ENCODE measurements at regions not wholly inside any gene's neighbourhood (a gene's known extent, or its start where the extent isn't known, plus 50 kb on each side); places are given as distances from the start of the nearest gene placed in this dataset.
"Not testable (repeated sequence)": the region's sequence is repeated elsewhere in the genome, so short reads cannot be mapped to it uniquely, and the experiment has no call there.

DNA sequence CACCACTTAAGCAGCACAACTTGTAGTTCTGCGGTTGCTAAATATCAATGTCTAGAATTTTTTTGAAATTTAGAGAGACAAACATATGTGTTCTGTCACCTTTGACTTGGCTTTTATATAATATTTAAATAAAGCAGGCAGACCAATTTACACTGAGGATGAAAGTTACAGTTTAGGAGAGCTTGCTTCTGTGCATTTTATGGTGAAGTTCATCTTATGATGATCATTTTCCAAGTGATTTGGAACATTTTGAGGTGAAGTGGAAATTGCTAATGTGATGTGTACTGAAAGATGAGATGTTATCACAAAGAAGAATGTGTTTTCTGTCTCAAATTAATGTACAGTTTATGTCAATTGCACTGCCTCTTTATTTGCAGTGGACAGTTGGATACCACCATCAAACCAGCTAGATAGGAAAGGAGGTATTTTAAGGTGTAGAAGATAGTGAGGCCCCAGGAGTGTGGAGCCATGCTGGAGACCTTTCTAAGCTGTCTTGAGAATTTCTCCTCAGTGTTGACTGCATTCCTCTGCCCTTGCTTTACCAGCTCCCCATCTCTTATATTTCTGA, 461.9 kb downstream of the UTRN start:
- no peak for DNase-seq (ENCODE audit: extremely low read depth in 1 of 2, low read depth in 1 of 2)

DNA sequence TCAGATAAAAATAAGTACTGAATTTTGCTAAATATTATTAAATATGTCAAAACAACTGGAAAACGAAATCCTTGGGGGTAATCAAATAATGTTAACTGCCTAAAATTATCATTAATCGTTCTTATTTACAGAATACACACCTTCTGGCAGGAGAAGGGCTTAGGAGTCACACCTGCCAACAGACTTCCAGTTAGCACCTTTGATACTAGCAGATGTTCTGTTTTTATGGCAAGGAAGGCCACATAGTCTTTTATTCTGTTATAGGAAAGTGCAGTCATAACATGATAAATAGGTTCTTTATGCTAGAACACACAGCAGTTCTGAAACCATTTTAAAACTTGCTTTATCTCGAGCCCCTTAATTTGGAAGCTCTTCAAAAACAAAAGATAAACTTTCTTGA, 464.1 kb downstream of the UTRN start:
- DNase-seq (ENCODE audit: extremely low read depth in 1 of 2, low read depth in 1 of 2): no peak

DNA sequence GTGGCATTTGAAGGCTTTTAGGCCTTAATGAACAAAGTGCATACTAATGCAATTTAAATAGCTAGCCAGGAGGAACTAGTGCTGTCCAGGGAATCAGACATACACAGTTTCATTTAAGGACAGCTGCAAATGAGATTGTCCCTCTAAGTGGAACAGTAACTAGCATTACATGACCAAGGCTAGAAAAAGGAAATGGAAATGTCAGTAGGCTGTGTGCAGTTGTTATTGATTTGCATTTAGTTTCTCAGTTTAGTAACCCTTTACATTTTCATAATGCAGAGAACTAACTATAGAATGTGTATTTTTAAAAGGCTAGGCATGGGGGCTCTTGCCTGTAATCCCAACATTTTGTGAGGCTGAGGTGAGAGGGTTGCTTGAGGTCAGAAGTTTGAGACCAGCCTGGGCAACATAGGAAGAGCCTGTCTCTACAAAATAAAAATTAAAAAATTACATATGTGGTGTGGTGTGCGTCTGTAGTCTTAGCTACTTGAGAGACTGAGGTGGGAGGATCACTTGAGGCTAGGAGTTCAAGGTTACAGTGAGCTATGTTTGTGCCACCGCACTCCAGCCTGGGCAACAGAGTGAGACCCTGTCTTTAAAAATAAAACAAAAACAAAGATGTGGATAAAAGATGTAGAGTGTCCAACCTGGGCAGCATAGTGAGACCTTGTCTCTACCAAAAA, 468.0 kb downstream of the UTRN start:
- DNase-seq (ENCODE audit: extremely low read depth in 1 of 2, low read depth in 1 of 2): no peak

DNA sequence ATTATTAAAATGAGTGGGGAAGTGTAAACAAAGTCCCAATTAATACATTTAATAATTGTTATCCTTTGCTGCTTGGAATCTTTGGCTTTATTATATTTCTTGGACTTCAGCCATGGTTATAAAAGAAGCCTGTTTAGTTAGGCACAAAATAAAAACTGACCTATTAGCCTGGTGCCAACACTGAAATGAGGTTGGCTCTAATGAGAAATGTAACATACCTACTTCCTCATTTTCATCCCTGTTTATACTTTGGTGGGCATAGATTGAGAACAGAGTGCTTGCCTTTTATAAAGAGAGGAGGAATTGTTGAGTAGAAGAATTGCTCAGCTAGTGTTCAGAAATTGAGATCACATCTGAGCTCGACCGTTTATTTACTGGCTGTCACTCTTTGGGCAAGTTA, 471.3 kb downstream of the UTRN start:
- no peak for DNase-seq (ENCODE audit: extremely low read depth in 1 of 2, low read depth in 1 of 2)

DNA sequence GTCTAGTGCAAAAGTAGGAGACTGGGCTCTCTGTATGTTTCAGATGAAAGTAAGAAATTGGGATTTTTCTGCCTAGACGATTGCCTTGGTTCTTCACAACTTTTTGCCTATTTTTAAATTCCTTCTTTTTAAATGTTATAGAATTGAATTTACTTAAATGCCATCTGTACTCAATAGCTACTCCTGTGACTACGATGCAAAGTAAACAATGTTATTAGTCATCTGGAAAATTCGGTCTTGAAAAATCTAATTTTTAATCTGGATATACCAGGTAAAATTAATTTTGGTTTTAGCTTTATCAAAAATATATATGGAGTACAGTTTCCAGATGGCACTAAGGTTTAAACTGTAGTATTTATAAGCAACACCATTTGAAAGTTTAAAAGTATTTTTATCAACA, 472.2 kb downstream of the UTRN start:
- DNase-seq (ENCODE audit: extremely low read depth in 1 of 2, low read depth in 1 of 2): no peak

DNA sequence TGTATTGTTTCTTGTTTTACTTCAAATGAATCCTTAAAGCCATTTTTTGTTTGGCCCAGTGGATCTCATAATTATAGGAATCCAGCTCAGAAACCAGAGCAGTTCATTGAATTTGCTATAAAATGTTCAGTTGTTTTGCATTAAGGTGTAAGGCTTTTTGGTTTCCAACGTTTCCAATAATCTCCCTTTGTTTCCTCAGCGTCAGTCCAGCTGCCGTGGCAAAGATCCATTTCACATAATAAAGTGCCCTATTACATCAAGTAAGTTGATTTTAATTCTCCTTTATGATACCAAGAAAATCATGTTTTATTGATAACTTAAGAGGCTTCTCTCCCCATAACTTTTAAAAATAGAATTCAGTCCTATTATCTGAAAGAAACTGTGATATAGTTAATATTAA, 472.6 kb downstream of the UTRN start:
- DNase-seq (ENCODE audit: extremely low read depth in 1 of 2, low read depth in 1 of 2): no peak

DNA sequence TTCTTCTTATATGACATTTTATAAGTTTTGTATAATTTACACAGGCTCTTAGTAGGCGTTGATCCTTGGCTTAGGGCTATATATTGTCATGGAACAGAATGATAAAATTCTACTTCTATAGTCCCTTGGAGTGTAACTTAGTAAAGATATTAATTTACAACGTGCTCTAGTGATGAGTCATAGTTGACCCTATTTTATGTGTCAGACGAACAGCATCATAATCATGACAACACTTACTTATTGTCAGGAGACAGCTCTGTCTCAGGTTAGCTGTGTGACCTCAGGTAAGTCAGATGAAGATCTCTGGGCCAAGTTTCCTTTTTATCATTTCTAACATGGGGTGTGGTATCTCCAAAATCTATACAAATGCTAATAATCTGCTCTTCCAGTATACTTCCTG, 473.5 kb downstream of the UTRN start:
- no peak for DNase-seq (ENCODE audit: extremely low read depth in 1 of 2, low read depth in 1 of 2)

DNA sequence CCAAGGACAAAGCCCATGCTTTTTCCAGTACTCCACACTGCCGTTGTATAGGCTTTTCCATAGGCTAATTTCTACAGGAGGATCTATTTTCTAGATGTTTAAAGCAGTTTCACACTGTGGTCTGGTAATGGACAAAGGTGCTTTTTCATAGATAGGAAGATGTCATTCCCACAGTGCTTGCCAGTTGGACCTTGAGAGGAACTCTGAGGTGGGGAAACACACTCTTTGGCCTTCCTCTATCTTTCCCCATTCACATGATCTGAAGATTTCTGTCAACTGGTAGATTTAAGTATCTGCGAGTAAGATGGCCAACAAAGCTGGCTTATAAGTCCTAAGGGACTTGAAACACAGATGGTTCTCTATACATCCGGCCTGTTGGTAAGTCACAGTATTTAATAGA, 477.3 kb downstream of the UTRN start:
- DNase-seq (ENCODE audit: extremely low read depth in 1 of 2, low read depth in 1 of 2): no peak

DNA sequence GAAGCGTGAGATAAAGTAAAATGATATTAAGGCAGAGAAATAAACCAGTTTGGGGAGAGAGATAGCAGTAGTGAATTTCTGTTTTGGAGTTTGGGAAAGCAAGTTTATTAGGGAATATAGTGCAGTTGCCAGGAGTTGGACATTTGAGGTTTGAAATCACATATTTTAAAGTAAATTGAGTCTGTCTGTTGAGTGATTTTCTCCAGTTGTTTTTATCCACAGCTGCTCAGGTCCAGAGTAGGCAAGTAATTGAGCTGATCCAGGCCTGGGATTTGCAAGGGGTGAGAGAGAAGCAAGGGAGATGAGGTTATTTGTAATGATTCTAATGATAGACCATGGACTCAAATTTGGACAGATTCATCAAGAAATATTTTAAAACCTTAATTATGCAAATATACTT, 481.9 kb downstream of the UTRN start:
- no peak for DNase-seq (ENCODE audit: extremely low read depth in 1 of 2, low read depth in 1 of 2)

DNA sequence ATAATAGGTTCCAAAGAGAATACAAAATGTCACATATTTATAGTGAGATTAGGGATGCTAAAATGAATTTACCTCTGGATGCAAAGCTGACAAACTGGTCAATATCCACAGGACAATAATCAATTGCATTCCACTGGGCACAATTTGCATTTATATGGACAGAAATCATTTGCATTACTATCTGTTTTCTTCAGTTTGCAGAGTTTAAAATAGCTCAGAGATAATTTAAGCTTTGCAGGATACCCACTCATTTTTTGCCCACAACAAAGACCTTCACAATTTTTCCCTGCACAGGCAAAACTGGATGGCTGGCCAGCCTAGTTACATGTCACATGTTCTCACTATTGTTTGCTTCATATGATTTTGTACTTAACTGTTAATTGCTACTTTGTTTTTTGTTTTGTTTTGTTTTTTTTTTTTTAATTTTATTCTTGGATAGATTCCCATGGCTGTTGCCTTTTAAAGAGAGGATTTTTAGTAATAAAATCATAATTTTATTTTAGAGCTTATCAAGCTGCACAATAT, 483.5 kb downstream of the UTRN start:
- DNase-seq (ENCODE audit: extremely low read depth in 1 of 2, low read depth in 1 of 2): no peak

DNA sequence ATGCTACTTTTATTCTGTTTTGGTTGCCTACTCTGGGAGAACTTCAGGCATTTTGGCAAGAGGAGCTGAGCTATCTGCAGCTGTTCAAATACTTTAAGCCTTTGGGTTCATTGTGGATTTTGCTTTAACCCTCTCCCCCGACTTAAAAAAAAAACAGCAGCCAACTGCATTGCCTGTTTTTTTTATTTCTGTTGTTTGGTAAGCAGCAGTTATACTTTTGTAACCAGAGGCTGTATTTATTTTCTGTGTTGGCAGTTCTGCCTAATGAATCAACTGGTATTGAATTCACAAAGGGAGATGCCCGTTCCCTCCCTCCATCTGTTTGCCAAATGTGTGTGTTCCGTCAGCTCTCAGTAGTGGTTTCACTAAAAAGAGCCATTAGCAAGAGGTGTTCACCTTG, 484.0 kb downstream of the UTRN start:
- DNase-seq (ENCODE audit: extremely low read depth in 1 of 2, low read depth in 1 of 2): no peak

DNA sequence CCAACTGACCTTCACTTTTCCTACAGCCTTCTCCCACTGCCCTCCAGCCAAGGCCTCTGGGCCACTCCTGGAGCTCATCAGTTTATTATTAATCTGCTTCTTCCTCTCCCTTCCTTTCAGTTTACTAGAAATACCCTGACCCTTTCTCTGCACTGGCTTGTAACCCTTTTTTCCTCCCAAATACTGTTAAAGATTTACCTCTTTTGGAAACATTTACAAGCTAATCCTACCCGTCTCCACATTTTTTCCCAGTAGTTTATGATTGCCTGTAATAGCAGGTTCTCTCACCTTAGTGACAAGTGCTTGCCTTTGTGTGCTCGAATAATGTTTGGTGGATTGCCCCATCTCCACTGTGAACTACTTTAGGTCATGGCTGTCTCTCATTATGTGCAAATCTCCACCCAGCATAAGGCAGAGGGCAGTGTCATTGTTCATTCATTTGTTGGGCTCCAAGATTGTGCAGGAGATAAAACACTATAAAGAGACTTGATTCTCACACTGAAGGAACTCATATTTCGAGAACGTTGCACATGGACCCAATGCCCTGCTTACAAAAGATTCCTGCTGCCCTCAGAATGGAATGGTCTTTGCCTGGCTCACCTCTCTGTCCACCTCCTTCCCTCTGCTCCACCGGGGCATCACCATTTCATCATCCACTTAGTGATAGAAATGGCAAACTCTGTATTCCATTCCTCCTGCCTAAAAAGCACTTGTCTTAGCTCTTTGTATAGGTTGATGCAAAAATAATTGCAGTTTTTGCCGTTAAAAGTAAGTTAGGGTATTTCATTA, 491.1 kb downstream of the UTRN start:
- no peak for DNase-seq (ENCODE audit: extremely low read depth in 1 of 2, low read depth in 1 of 2)

DNA sequence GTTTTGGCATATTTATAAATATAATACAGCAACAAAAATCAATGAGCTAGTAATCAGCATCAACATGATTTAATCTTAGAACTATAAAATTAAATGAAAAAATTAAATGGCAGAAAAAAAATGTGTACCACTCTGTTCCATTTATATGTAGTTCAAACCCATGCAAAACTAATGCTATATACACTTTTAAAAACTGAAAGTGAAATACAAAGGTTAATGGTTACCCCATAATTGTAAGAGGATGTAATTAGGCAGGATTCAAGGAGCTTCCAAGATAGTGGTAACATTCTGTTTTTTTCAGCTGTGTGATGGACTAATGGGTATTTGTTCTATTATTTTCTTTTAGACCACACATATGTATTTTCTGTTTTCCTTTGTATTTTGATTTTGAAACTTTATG, 492.1 kb downstream of the UTRN start:
- no peak for DNase-seq (ENCODE audit: extremely low read depth in 1 of 2, low read depth in 1 of 2)

DNA sequence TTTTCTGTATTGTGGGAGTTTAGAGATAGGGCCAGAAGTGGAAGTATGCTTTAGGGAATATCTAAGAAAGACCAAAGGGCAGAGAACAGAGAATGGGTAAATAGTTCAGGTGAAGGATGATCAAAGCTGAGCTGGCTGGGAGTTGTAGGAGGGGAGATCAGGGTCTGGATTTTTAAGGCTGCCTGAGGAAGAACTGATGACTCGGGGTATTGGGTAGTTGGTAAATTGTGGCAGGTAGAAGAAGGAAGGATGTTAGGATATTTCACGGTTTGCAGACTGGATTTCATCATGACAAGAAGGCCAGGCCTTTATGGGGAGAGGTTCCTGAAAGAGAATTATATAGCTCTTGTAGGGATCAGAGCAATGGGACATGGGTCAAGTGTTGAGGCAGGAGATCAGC, 492.9 kb downstream of the UTRN start:
- no peak for DNase-seq (ENCODE audit: extremely low read depth in 1 of 2, low read depth in 1 of 2)

DNA sequence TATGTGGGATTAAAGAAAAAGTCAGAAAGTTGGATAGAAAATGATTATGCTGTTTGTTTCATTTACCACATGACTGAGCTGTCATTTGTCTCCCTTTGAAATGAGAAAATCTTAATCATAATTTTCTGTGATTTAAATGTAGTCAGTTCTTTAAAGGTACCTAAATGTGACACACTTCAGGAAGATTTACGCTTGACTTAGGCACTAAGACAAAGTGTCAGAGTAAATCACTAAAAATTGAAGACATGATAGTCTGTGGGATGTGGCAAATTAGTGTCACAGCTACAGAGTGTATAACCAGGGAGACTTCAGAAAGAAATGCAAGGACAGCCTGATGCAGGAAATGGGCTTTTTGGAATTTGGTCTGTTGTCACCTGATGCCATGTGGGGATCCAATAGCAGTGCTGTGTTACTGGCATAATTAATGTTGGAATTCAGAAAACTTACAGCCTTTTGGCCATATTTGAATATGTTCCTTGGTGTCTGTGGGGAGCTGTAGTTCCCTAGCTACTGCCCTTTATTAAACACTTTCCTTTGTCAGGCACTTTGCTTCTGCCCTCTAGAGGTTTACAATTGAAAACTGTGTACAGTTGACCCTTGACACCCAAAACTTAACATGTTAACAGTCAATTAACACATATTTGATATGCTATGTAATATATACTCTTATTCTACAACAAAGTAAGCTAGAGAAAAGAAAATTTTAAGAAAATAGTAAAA, 493.8 kb downstream of the UTRN start:
- DNase-seq (ENCODE audit: extremely low read depth in 1 of 2, low read depth in 1 of 2): no peak

DNA sequence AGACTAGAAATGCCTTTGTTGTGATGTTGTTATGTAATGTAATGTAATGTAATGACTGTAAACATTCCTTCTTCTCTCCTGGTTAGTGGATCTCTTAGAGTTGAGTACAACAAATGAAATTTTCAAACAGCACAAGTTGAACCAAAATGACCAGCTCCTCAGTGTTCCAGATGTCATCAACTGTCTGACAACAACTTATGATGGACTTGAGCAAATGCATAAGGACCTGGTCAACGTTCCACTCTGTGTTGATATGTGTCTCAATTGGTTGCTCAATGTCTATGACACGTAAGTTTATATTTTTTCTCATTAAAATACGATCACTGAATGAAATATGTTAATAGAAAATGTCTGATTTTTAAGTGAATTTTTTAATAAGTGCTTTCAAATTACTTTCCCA, 496.7 kb downstream of the UTRN start:
- DNase-seq (ENCODE audit: extremely low read depth in 1 of 2, low read depth in 1 of 2): no peak

DNA sequence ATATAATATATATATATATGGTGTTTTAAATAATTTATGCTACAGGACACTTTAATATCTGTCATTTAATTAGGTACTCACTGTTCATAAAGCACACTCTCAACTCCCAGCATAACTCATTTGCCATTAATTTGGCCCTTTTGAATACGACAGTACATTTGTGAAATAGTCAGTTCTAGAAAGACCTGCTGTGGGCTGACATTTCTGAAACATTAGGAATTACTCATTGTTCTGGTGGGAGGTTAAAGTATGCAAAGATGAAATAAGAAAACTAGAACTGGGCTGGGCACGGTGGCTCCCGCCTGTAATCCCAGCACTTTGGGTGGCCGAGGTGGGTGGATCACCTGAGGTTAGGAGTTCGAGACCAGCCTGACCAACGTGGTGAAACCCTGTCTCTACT, 497.5 kb downstream of the UTRN start:
- DNase-seq (ENCODE audit: extremely low read depth in 1 of 2, low read depth in 1 of 2): no peak

DNA sequence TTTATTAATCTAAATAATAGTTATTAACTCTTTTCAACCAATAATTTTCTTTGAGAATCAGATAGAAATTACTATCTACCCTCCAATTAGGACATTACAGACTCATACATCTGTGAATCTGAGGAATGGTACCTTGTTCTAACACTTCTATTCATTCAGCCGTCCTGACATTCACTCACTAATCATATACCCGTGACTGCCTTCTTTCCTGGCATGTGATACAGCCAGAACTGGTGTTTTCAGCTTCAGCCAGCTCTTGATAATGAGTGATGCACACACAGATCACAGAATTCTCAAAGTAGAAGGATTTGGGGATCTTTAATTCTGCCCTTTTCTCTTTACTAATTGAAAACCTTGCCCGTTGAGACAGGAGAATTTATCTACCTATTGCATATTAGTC, 499.9 kb downstream of the UTRN start:
- no peak for DNase-seq (ENCODE audit: extremely low read depth in 1 of 2, low read depth in 1 of 2)

DNA sequence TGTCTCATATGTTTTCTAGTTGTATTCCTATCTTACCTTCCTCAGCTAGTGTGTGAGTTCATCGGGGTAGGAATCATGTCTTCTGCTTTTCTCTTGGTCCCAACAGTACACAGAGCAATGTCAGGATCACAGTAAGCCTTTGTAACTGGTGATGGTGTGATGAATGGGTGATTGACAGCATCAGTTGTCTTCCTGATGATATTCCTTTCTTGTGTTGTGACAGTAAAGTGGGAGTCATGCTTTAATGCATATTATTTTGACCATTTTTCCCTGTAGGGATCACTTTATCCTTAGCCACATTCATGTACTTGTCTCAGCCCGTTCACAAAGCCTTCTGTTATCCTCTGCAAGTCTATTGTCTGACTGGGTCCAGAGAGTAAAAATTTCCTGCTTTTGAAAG, 501.7 kb downstream of the UTRN start:
- no peak for DNase-seq (ENCODE audit: extremely low read depth in 1 of 2, low read depth in 1 of 2)

DNA sequence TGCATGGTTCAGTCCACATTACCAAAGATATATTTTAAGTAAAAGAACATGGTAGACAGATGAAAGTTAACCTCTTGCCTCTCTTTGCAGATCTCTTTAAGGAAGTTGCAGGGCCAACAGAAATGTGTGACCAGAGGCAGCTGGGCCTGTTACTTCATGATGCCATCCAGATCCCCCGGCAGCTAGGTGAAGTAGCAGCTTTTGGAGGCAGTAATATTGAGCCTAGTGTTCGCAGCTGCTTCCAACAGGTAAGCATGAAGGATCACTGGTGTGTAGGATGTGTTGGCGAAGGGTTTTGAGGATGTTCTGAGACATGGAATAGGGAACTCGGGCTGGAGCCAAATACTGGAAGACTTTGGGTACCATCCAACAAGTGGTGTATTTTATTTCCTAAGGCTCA, 508.6 kb downstream of the UTRN start:
- no peak for DNase-seq (ENCODE audit: extremely low read depth in 1 of 2, low read depth in 1 of 2)

DNA sequence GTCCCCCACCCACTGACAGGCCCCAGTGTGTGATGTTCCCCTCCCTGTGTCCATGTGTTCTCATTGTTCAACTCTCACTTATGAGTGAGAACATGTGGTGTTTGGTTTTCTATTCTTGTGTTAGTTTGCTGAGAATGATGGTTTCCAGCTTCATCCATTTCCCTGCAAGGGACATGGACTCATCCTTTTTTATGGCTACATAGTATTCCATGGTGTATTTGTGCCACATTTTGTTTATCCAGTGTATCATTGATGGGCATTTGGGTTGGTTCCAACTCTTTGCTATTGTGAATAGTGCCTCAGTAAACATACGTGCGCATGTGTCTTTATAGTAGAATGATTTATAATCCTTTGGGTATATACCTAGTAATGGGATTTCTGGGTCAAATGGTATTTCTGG, 509.9 kb downstream of the UTRN start:
- not testable (repeated sequence) for DNase-seq (ENCODE audit: extremely low read depth in 1 of 2, low read depth in 1 of 2)

DNA sequence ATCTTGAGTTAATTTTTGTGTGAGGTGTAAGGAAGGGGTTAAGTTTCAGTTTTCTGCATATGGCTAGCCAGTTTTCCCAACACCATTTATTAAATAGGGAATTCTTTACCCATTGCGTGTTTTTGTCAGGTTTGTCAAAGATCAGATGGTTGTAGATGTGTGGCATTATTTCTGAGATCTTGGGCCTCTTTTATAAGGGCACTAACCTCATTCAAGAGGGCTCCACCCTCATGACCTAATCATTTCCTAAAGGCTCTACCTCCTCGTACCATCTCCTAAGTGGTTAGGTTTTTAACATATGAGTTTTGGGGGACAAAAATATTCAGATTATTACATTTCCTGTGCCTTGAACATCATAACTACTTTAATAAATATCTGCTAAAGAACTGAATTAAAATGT, 510.9 kb downstream of the UTRN start:
- DNase-seq (ENCODE audit: extremely low read depth in 1 of 2, low read depth in 1 of 2): no peak

Data from activated CD8-positive, alpha-beta memory T cell treated with anti-CD3 and anti-CD28 coated beads for 1 hour (primary cell).